Activated CD8-positive, alpha-beta T cell treated with anti-CD3 and anti-CD28 coated beads, Interleukin-2, amount 10 ng/mL, durations not matched to agents 7 days and 5 days (primary cell): ENCODE measurements at regions not wholly inside any gene's neighbourhood (a gene's known extent, or its start where the extent isn't known, plus 50 kb on each side); places are given as distances from the start of the nearest gene placed in this dataset.
A peak's percentile ranks its signal among the peaks of the same experiment; 100 is the strongest.
"Not testable (repeated sequence)": the region's sequence is repeated elsewhere in the genome, so short reads cannot be mapped to it uniquely, and the experiment has no call there.

Experiments used
- ATAC-seq: fragments of 150-1000 bp; cut with Tn5 transposase; one replicate; pipeline ENCODE4 v1.10.0; 2021; ENCODE audit warnings: moderate library complexity
- CTCF ChIA-PET: fragments of 350-600 bp; sonication (Branson Sonifier 250); formaldehyde crosslinking; loops from one replicate; lab custom pipeline; 2021; ENCODE audit warnings: antibody characterized with exemption; lab: Charles Lee
- POLR2A ChIA-PET: fragments of 350-600 bp; sonication (Branson Sonifier 250); formaldehyde crosslinking; loops from one replicate; lab custom pipeline; 2021; ENCODE audit warnings: antibody characterized with exemption; lab: Charles Lee
- DNase-seq: peaks from one replicate; pipeline ENCODE4 v3.0.0-alpha.2; 2020
- H3K27ac Mint-ChIP-seq: one replicate; pipeline ENCODE4 v1.8.0; 2021; ENCODE audit warnings: mild to moderate bottlenecking, mixed read lengths
- H3K27me3 Mint-ChIP-seq: one replicate; pipeline ENCODE4 v1.8.0; 2021; ENCODE audit warnings: low read depth, mixed read lengths
- H3K36me3 Mint-ChIP-seq: one replicate; pipeline ENCODE4 v1.8.0; 2021; ENCODE audit warnings: low read depth, mixed read lengths
- H3K4me1 Mint-ChIP-seq: one replicate; pipeline ENCODE4 v1.8.0; 2021; ENCODE audit warnings: low read depth, mixed read lengths
- H3K4me3 Mint-ChIP-seq: one replicate; pipeline ENCODE4 v1.8.0; 2021; ENCODE audit warnings: mild to moderate bottlenecking, mixed read lengths
- H3K9me3 Mint-ChIP-seq: one replicate; pipeline ENCODE4 v1.8.0; 2022; ENCODE audit warnings: mixed read lengths; ENCODE audit not compliant: insufficient read depth

- DNase-seq, CTCF ChIA-PET, ATAC-seq, H3K27me3 Mint-ChIP-seq, H3K27ac Mint-ChIP-seq, H3K4me3 Mint-ChIP-seq, H3K9me3 Mint-ChIP-seq, H3K36me3 Mint-ChIP-seq: not testable (repeated sequence)
- H3K4me1 Mint-ChIP-seq: peaks cover 66% of the 10 kb centered on the region
- POLR2A ChIA-PET: interaction anchor here (0.6 kb wide), 1 partner anchor 123 kb away, joined by 3 read pairs; no protein-coding TSS in a partner anchor
These were observed 73.6 kb upstream of the BCAR3 start for GRCh38 chr1:93755251-93755715.

GRCh38 chr1:93753791-93754763 lies 72.4 kb upstream of the BCAR3 start:
- H3K9me3 Mint-ChIP-seq: no peaks in the 10 kb centered on the region
- no peak for DNase-seq
- peaks cover 59% of the 10 kb centered on the region for H3K4me1 Mint-ChIP-seq
- ATAC-seq: no peak
- H3K36me3 Mint-ChIP-seq: no peaks in the 10 kb centered on the region
- ChIA-PET CTCF (interaction anchor here (0.9 kb wide), 1 partner anchor 68 kb away, joined by 3 read pairs; no protein-coding TSS in a partner anchor), POLR2A (interaction anchor here (0.6 kb wide), 1 partner anchor 124 kb away, joined by 3 read pairs; no protein-coding TSS in a partner anchor)
- H3K27me3 Mint-ChIP-seq: no peaks in the 10 kb centered on the region
- H3K27ac Mint-ChIP-seq: peak overlapping the region; percentile 27
- H3K4me3 Mint-ChIP-seq: no peak overlapping the region

- no peak for ATAC-seq
- CTCF ChIA-PET: interaction anchor here (1.2 to 1.8 kb wide), 6 partner anchors 10 to 123 kb away, joined by 3 to 13 read pairs (median 4); partner anchors contain the start of gene BCAR3
- H3K27ac Mint-ChIP-seq: peak overlapping the region; percentile 61
These were observed 70.0 kb upstream of the BCAR3 start for GRCh38 chr1:93751377-93752250.

GRCh38 chr1:93750955-93751354 lies 69.3 kb upstream of the BCAR3 start:
- DNase-seq (peak; percentile 42), ATAC-seq (peak; percentile 63)
- Mint-ChIP-seq H3K9me3 (peaks cover 5% of the 10 kb centered on the region), H3K36me3 (no peaks in the 10 kb centered on the region), H3K4me3 (no peak overlapping the region), H3K27me3 (no peaks in the 10 kb centered on the region), H3K4me1 (peaks cover 45% of the 10 kb centered on the region), H3K27ac (peak overlapping the region; percentile 61)
- ChIA-PET POLR2A (no interaction called here), CTCF (interaction anchor here (1.2 to 1.8 kb wide), 6 partner anchors 9 to 121 kb away, joined by 3 to 13 read pairs (median 4); partner anchors contain the start of gene BCAR3)

More at GRCh38 chr1:93751377-93752250, 70.0 kb upstream of the BCAR3 start:
- POLR2A ChIA-PET: no interaction called here
- Mint-ChIP-seq H3K9me3 (peaks cover 4% of the 10 kb centered on the region), H3K4me1 (peaks cover 44% of the 10 kb centered on the region), H3K27me3 (no peaks in the 10 kb centered on the region), H3K4me3 (no peak overlapping the region), H3K36me3 (no peaks in the 10 kb centered on the region)
- DNase-seq: no peak

- no peak overlapping the region for H3K4me3 Mint-ChIP-seq
- DNase-seq: no peak
- ChIA-PET POLR2A (no interaction called here), CTCF (interaction anchor here (1.2 to 1.8 kb wide), 6 partner anchors 9 to 120 kb away, joined by 3 to 13 read pairs (median 5); partner anchors contain the start of gene BCAR3)
- H3K27ac Mint-ChIP-seq: peak overlapping the region; percentile 56
- H3K27me3 Mint-ChIP-seq: no peaks in the 10 kb centered on the region
- peaks cover 50% of the 10 kb centered on the region for H3K4me1 Mint-ChIP-seq
- no peak for ATAC-seq
- peaks cover 5% of the 10 kb centered on the region for H3K9me3 Mint-ChIP-seq
- no peaks in the 10 kb centered on the region for H3K36me3 Mint-ChIP-seq
These were observed 68.3 kb upstream of the BCAR3 start for GRCh38 chr1:93749894-93750301.

- H3K36me3 Mint-ChIP-seq: no peaks in the 10 kb centered on the region
- H3K27me3 Mint-ChIP-seq: no peaks in the 10 kb centered on the region
- no peak overlapping the region for H3K4me3 Mint-ChIP-seq
- no peak for ATAC-seq
- ChIA-PET POLR2A (no interaction called here), CTCF (interaction anchor here (1.2 to 1.8 kb wide), 5 partner anchors 10 to 120 kb away, joined by 3 to 13 read pairs (median 5); no protein-coding TSS in a partner anchor)
- peaks cover 5% of the 10 kb centered on the region for H3K9me3 Mint-ChIP-seq
- DNase-seq: no peak
- H3K4me1 Mint-ChIP-seq: peaks cover 53% of the 10 kb centered on the region
- no peak overlapping the region for H3K27ac Mint-ChIP-seq
These were observed 67.8 kb upstream of the BCAR3 start for GRCh38 chr1:93749487-93749886.

- Mint-ChIP-seq H3K4me3 (no peak overlapping the region), H3K27ac (no peak overlapping the region), H3K4me1 (peaks cover 24% of the 10 kb centered on the region), H3K36me3 (no peaks in the 10 kb centered on the region), H3K9me3 (peaks cover 5% of the 10 kb centered on the region), H3K27me3 (no peaks in the 10 kb centered on the region)
- DNase-seq: no peak
- CTCF ChIA-PET: interaction anchor here (1.0 kb wide), 1 partner anchor 68 kb away, joined by 3 read pairs; no protein-coding TSS in a partner anchor
- no peak for ATAC-seq
- POLR2A ChIA-PET: no interaction called here
These were observed 64.6 kb upstream of the BCAR3 start for GRCh38 chr1:93746021-93746812.

GRCh38 chr1:93744299-93744988 lies 62.8 kb upstream of the BCAR3 start:
- Mint-ChIP-seq H3K27ac (no peak overlapping the region), H3K4me3 (no peak overlapping the region), H3K4me1 (peaks cover 9% of the 10 kb centered on the region), H3K36me3 (no peaks in the 10 kb centered on the region), H3K9me3 (peaks cover 5% of the 10 kb centered on the region), H3K27me3 (no peaks in the 10 kb centered on the region)
- no peak for ATAC-seq
- POLR2A ChIA-PET: no interaction called here
- CTCF ChIA-PET: interaction anchor here (0.9 to 1.4 kb wide), 3 partner anchors 19 to 115 kb away, joined by 3 to 4 read pairs (median 3); no protein-coding TSS in a partner anchor
- no peak for DNase-seq

GRCh38 chr1:93743465-93743864 lies 61.8 kb upstream of the BCAR3 start:
- ChIA-PET CTCF (interaction anchor here (1.4 kb wide), 1 partner anchor 18 kb away, joined by 4 read pairs; no protein-coding TSS in a partner anchor), POLR2A (no interaction called here)
- Mint-ChIP-seq H3K27ac (no peak overlapping the region), H3K27me3 (no peaks in the 10 kb centered on the region), H3K4me3 (no peak overlapping the region), H3K36me3 (no peaks in the 10 kb centered on the region), H3K9me3 (peaks cover 5% of the 10 kb centered on the region), H3K4me1 (peaks cover 9% of the 10 kb centered on the region)
- no peak for DNase-seq
- no peak for ATAC-seq

- no peak overlapping the region for H3K4me3 Mint-ChIP-seq
- ChIA-PET CTCF (no interaction called here), POLR2A (no interaction called here)
- peaks cover 6% of the 10 kb centered on the region for H3K4me1 Mint-ChIP-seq
- ATAC-seq (no peak), DNase-seq (no peak)
- no peaks in the 10 kb centered on the region for H3K27me3 Mint-ChIP-seq
- H3K36me3 Mint-ChIP-seq: no peaks in the 10 kb centered on the region
- H3K27ac Mint-ChIP-seq: no peak overlapping the region
- H3K9me3 Mint-ChIP-seq: no peaks in the 10 kb centered on the region
These were observed 59.0 kb upstream of the BCAR3 start for GRCh38 chr1:93740601-93741031.
